Neural progenitor cell (in vitro differentiated cells): ENCODE measurements at regions not wholly inside any gene's neighbourhood (a gene's known extent, or its start where the extent isn't known, plus 50 kb on each side); places are given as distances from the start of the nearest gene placed in this dataset.

Experiments used
- DNase-seq: peaks from one replicate; pipeline ENCODE4 v3.0.0-alpha.2; 2016; ENCODE audit warnings: low spot score
- H2AFZ ChIP-seq: fragments of 200-600 bp; sonication (generic); replicated peaks from 2 replicates; pipeline ENCODE4 v1.6.1; 2016; ENCODE audit warnings: antibody characterized with exemption
- H3F3A ChIP-seq: fragments of 200-600 bp; sonication (generic); 2 replicates; pipeline ENCODE4 v1.6.1; 2016; ENCODE audit warnings: antibody characterized with exemption, low read depth
- H3K27ac ChIP-seq: fragments of 200-600 bp; sonication (generic); 2 replicates; pipeline ENCODE4 v1.5.1; 2016; ENCODE audit warnings: mild to moderate bottlenecking
- H3K27me3 ChIP-seq: fragments of 200-600 bp; sonication (generic); 2 replicates; pipeline ENCODE4 v1.6.1; 2016; ENCODE audit warnings: mild to moderate bottlenecking, moderate library complexity
- H3K36me3 ChIP-seq: fragments of 200-600 bp; sonication (generic); 2 replicates; pipeline ENCODE4 v1.5.1; 2016
- H3K4me1 ChIP-seq: fragments of 200-600 bp; sonication (generic); 2 replicates; pipeline ENCODE4 v1.6.1; 2016; ENCODE audit warnings: mixed run types
- H3K4me2 ChIP-seq: fragments of 200-600 bp; sonication (generic); 2 replicates; pipeline ENCODE4 v1.6.1; 2016
- H3K4me3 ChIP-seq: fragments of 200-600 bp; sonication (generic); 2 replicates; pipeline ENCODE4 v1.5.1; 2016
- H3K79me2 ChIP-seq: fragments of 200-600 bp; sonication (generic); 2 replicates; pipeline ENCODE4 v1.6.1; 2016; ENCODE audit warnings: low read depth
- H3K9ac ChIP-seq: fragments of 200-600 bp; sonication (generic); 2 replicates; pipeline ENCODE4 v1.6.1; 2016
- H3K9me3 ChIP-seq: fragments of 200-600 bp; sonication (generic); 2 replicates; pipeline ENCODE4 v1.5.1; 2016; ENCODE audit warnings: low read depth
- H4K20me1 ChIP-seq: fragments of 200-600 bp; sonication (generic); 2 replicates; pipeline ENCODE4 v1.6.1; 2016; ENCODE audit warnings: low read depth
- H3K27ac Mint-ChIP-seq: 3 replicates; pipeline ENCODE4 v1.8.0; 2021; ENCODE audit warnings: mixed read lengths
- H3K27me3 Mint-ChIP-seq: 2 replicates; pipeline ENCODE4 v1.8.0; 2022; ENCODE audit warnings: low read depth, mild to moderate bottlenecking, inconsistent platforms, moderate library complexity, mixed read lengths; ENCODE audit not compliant: insufficient read depth
- H3K36me3 Mint-ChIP-seq: 3 replicates; pipeline ENCODE4 v1.8.0; 2021; ENCODE audit warnings: mixed read lengths
- H3K4me1 Mint-ChIP-seq: 3 replicates; pipeline ENCODE4 v1.8.0; 2021; ENCODE audit warnings: mixed read lengths
- H3K4me3 Mint-ChIP-seq: 3 replicates; pipeline ENCODE4 v1.8.0; 2021; ENCODE audit warnings: mild to moderate bottlenecking, moderate library complexity, mixed read lengths
- H3K9me3 Mint-ChIP-seq: 3 replicates; pipeline ENCODE4 v1.8.0; 2020; ENCODE audit warnings: mixed read lengths
- CTCF ChIP-seq: fragments of 200-600 bp; sonication (generic); IDR thresholded peaks from 2 replicates; pipeline ENCODE4 v1.5.1; 2017; ENCODE audit warnings: antibody characterized with exemption, mild to moderate bottlenecking
- EZH2 ChIP-seq: fragments of 200-600 bp; sonication (generic); IDR thresholded peaks from 2 replicates; pipeline ENCODE4 v1.6.1; 2017; ENCODE audit warnings: antibody characterized with exemption, mild to moderate bottlenecking, moderate library complexity
- EZH2phosphoT487 ChIP-seq: fragments of 200-600 bp; sonication (generic); IDR thresholded peaks from 2 replicates; pipeline ENCODE4 v1.6.1; 2017; ENCODE audit warnings: antibody characterized with exemption

GRCh38 chr4:107243141-107243781 lies 207.1 kb upstream of the DKK2 start:
- no peaks in the 10 kb centered on the region for H3K27me3 ChIP-seq
- H3K27ac Mint-ChIP-seq = peak overlapping the region; percentile 28
- no peaks in the 10 kb centered on the region for H3K9me3 ChIP-seq
- no peak overlapping the region for H2AFZ ChIP-seq
- H3K9ac ChIP-seq = no peak overlapping the region
- H3K27ac ChIP-seq = no peak overlapping the region
- TF ChIP-seq CTCF (no peak), EZH2 (no peak), EZH2phosphoT487 (no peak)
- H3K36me3 ChIP-seq = no peaks in the 10 kb centered on the region
- no peaks in the 10 kb centered on the region for H3K9me3 Mint-ChIP-seq
- no peaks in the 10 kb centered on the region for H3K4me1 ChIP-seq
- H3K4me2 ChIP-seq = no peak overlapping the region
- H3K4me1 Mint-ChIP-seq = peaks cover 9% of the 10 kb centered on the region
- DNase-seq = no peak
- no peaks in the 10 kb centered on the region for H3K27me3 Mint-ChIP-seq
- H3K79me2 ChIP-seq = no peaks in the 10 kb centered on the region
- no peak overlapping the region for H3K4me3 Mint-ChIP-seq
- no peaks in the 10 kb centered on the region for H3K36me3 Mint-ChIP-seq
- no peaks in the 10 kb centered on the region for H4K20me1 ChIP-seq
- H3F3A ChIP-seq = no peaks in the 10 kb centered on the region
- no peak overlapping the region for H3K4me3 ChIP-seq

- H3K9ac ChIP-seq = no peak overlapping the region
- no peak overlapping the region for H3K4me2 ChIP-seq
- H3K4me3 ChIP-seq = no peak overlapping the region
- no peaks in the 10 kb centered on the region for H3K9me3 Mint-ChIP-seq
- no peak overlapping the region for H3K4me3 Mint-ChIP-seq
- H4K20me1 ChIP-seq = no peaks in the 10 kb centered on the region
- H3K36me3 ChIP-seq = no peaks in the 10 kb centered on the region
- no peaks in the 10 kb centered on the region for H3F3A ChIP-seq
- H3K27ac Mint-ChIP-seq = no peak overlapping the region
- H3K4me1 ChIP-seq = no peaks in the 10 kb centered on the region
- H3K27me3 ChIP-seq = no peaks in the 10 kb centered on the region
- H3K9me3 ChIP-seq = no peaks in the 10 kb centered on the region
- no peak for DNase-seq
- H2AFZ ChIP-seq = no peak overlapping the region
- H3K27me3 Mint-ChIP-seq = no peaks in the 10 kb centered on the region
- no peaks in the 10 kb centered on the region for H3K4me1 Mint-ChIP-seq
- no peaks in the 10 kb centered on the region for H3K79me2 ChIP-seq
- no peaks in the 10 kb centered on the region for H3K36me3 Mint-ChIP-seq
- no peak for TF ChIP-seq EZH2
- no peak for TF ChIP-seq EZH2phosphoT487
- TF ChIP-seq CTCF = no peak
- H3K27ac ChIP-seq = no peak overlapping the region
Measured at GRCh38 chr4:107220976-107221375, 184.9 kb upstream of the DKK2 start.

- TF ChIP-seq EZH2phosphoT487 = no peak
- TF ChIP-seq EZH2 = no peak
- TF ChIP-seq CTCF = no peak
- no peaks in the 10 kb centered on the region for H3K9me3 ChIP-seq
- H3K27ac Mint-ChIP-seq = no peak overlapping the region
- H3K4me3 ChIP-seq = no peak overlapping the region
- H3K27me3 Mint-ChIP-seq = no peaks in the 10 kb centered on the region
- H2AFZ ChIP-seq = no peak overlapping the region
- H3K36me3 ChIP-seq = no peaks in the 10 kb centered on the region
- H3K27me3 ChIP-seq = no peaks in the 10 kb centered on the region
- no peaks in the 10 kb centered on the region for H3K4me1 Mint-ChIP-seq
- no peak overlapping the region for H3K27ac ChIP-seq
- H3K36me3 Mint-ChIP-seq = no peaks in the 10 kb centered on the region
- H3K9me3 Mint-ChIP-seq = no peaks in the 10 kb centered on the region
- H4K20me1 ChIP-seq = no peaks in the 10 kb centered on the region
- H3K4me2 ChIP-seq = no peak overlapping the region
- H3K79me2 ChIP-seq = no peaks in the 10 kb centered on the region
- no peaks in the 10 kb centered on the region for H3F3A ChIP-seq
- H3K9ac ChIP-seq = no peak overlapping the region
- no peaks in the 10 kb centered on the region for H3K4me1 ChIP-seq
- H3K4me3 Mint-ChIP-seq = no peak overlapping the region
- DNase-seq = no peak
Measured at GRCh38 chr4:107219681-107220080, 183.6 kb upstream of the DKK2 start.
